SIG-M5 treated with dmso at 0.1 percent for 504 hours (cell line): ENCODE measurements at regions not wholly inside any gene's neighbourhood (a gene's known extent, or its start where the extent isn't known, plus 50 kb on each side); places are given as distances from the start of the nearest gene placed in this dataset.
"Not testable (repeated sequence)": the region's sequence is repeated elsewhere in the genome, so short reads cannot be mapped to it uniquely, and the experiment has no call there.

ENCODE experiments used
- DNase-seq: peaks from one replicate; lab custom pipeline; 2025; ENCODE audit not compliant: unreplicated experiment; lab: John Stamatoyannopoulos, UW

GRCh38 chr4:75194180-75194579, 261.3 kb downstream of the PARM1 start:
- no peak for DNase-seq

- DNase-seq: not testable (repeated sequence)
Observed at GRCh38 chr4:75192182-75192581, 259.3 kb downstream of the PARM1 start.

- DNase-seq: no peak
Observed at GRCh38 chr4:75189711-75190335, 256.9 kb downstream of the PARM1 start.

GRCh38 chr4:75180790-75181776, 248.2 kb downstream of the PARM1 start:
- DNase-seq: no peak

- DNase-seq: no peak
Observed at GRCh38 chr4:75180217-75180616, 247.3 kb downstream of the PARM1 start.

- no peak for DNase-seq
Observed at GRCh38 chr4:75179510-75179909, 246.6 kb downstream of the PARM1 start.

GRCh38 chr4:75172551-75172950, 239.6 kb downstream of the PARM1 start:
- DNase-seq: no peak

- no peak for DNase-seq
Observed at GRCh38 chr4:75169427-75169826, 236.5 kb downstream of the PARM1 start.

GRCh38 chr4:75169020-75169419, 236.1 kb downstream of the PARM1 start:
- no peak for DNase-seq

- DNase-seq: no peak
Observed at GRCh38 chr4:75168548-75168947, 235.6 kb downstream of the PARM1 start.

- DNase-seq: not testable (repeated sequence)
Observed at GRCh38 chr4:75165100-75165499, 232.2 kb downstream of the PARM1 start.

- DNase-seq: no peak
Observed at GRCh38 chr4:75158451-75158850, 225.5 kb downstream of the PARM1 start.

- DNase-seq: no peak
Observed at GRCh38 chr4:75154994-75155393, 222.1 kb downstream of the PARM1 start.

GRCh38 chr4:75146223-75146622, 213.3 kb downstream of the PARM1 start:
- DNase-seq: no peak

- no peak for DNase-seq
Observed at GRCh38 chr4:75144475-75144874, 211.6 kb downstream of the PARM1 start.

- no peak for DNase-seq
Observed at GRCh38 chr4:75142850-75143249, 209.9 kb downstream of the PARM1 start.

GRCh38 chr4:75142382-75142781, 209.5 kb downstream of the PARM1 start:
- no peak for DNase-seq

GRCh38 chr4:75141162-75141561, 208.2 kb downstream of the PARM1 start:
- DNase-seq: no peak

GRCh38 chr4:75137302-75137701, 204.4 kb downstream of the PARM1 start:
- no peak for DNase-seq

GRCh38 chr4:75135068-75135825, 202.3 kb downstream of the PARM1 start:
- no peak for DNase-seq

GRCh38 chr4:75126870-75127269, 194.0 kb downstream of the PARM1 start:
- DNase-seq: not testable (repeated sequence)
